H1 (cell line): ENCODE measurements at regions not wholly inside any gene's neighbourhood (a gene's known extent, or its start where the extent isn't known, plus 50 kb on each side); places are given as distances from the start of the nearest gene placed in this dataset.

Source experiments
- CTCF ChIA-PET: fragments of 300-600 bp; sonication (Branson Sonifier 250); formaldehyde crosslinking; loops from one replicate; lab custom pipeline; 2021; ENCODE audit not compliant: partially characterized antibody; lab: Charles Lee
- POLR2A ChIA-PET: fragments of 300-600 bp; sonication (Branson Sonifier 250); formaldehyde crosslinking; loops from one replicate; lab custom pipeline; 2021; ENCODE audit warnings: inconsistent platforms; ENCODE audit not compliant: partially characterized antibody; lab: Charles Lee
- DNase-seq, 2 experiments: peaks; one replicate each; pipeline versions ENCODE4 v3.0.0 to v3.0.0-alpha.2; 2010 to 2022; ENCODE audit warnings: low spot score in 2 of 2, low read depth in 1 of 2, mixed read lengths in 1 of 2
- FAIRE-seq: peaks from 2 replicates; lab custom pipeline; 2011; peaks lifted over from hg19 to GRCh38; lab: Jason Lieb, UNC
- H2AFZ ChIP-seq: 2 replicates; pipeline ENCODE4 v1.8.1; 2012; ENCODE audit warnings: low read length, inconsistent platforms
- H2AK5ac ChIP-seq: 2 replicates; pipeline ENCODE4 v1.6.1; 2013; ENCODE audit warnings: low read depth, low read length
- H2BK120ac ChIP-seq: replicated peaks from 2 replicates; pipeline ENCODE3; 2013; ENCODE audit warnings: low read depth, low read length, inconsistent platforms
- H2BK12ac ChIP-seq: 2 replicates; pipeline ENCODE4 v1.6.1; 2013; ENCODE audit warnings: low read depth, low read length
- H2BK15ac ChIP-seq: 2 replicates; pipeline ENCODE4 v1.6.1; 2013; ENCODE audit warnings: low read length
- H2BK20ac ChIP-seq: 2 replicates; pipeline ENCODE4 v1.6.1; 2013; ENCODE audit warnings: low read length
- H2BK5ac ChIP-seq: 2 replicates; pipeline ENCODE4 v1.6.1; 2013; ENCODE audit warnings: low read depth, low read length
- H3K14ac ChIP-seq: 2 replicates; pipeline ENCODE4 v1.6.1; 2013; ENCODE audit warnings: inconsistent platforms; ENCODE audit not compliant: insufficient read length
- H3K18ac ChIP-seq: 2 replicates; pipeline ENCODE4 v1.6.1; 2013; ENCODE audit warnings: low read length; ENCODE audit errors: extremely low read depth
- H3K23ac ChIP-seq: 2 replicates; pipeline ENCODE4 v1.6.1; 2013; ENCODE audit warnings: inconsistent platforms; ENCODE audit not compliant: insufficient read length
- H3K23me2 ChIP-seq: 2 replicates; pipeline ENCODE4 v1.6.1; 2013; ENCODE audit warnings: low read depth, low read length
- H3K27ac ChIP-seq: 2 replicates; pipeline ENCODE4 v1.6.1; 2011; ENCODE audit warnings: low read depth, low read length, inconsistent platforms
- H3K27me3 ChIP-seq, 4 experiments: replicated peaks in 1 of 4; 1 replicate in 1 of 4; 2 replicates in 3 of 4; pipeline versions ENCODE4 v1.6.1 to v1.8.1; 2011 to 2013; ENCODE audit warnings: low read length in 3 of 4, mild to moderate bottlenecking in 3 of 4, inconsistent platforms in 2 of 4, mixed read lengths in 2 of 4, moderate library complexity in 1 of 4; ENCODE audit not compliant: control insufficient read depth in 3 of 4, insufficient read depth in 3 of 4; ENCODE audit errors: extremely low read depth in 1 of 4
- H3K36me3 ChIP-seq, 4 experiments: 2 replicates each; pipeline versions ENCODE4 v1.6.1 to v1.8.1; 2011 to 2013; ENCODE audit warnings: mild to moderate bottlenecking in 4 of 4, low read length in 3 of 4, moderate library complexity in 2 of 4, control low read depth in 1 of 4, inconsistent platforms in 1 of 4; ENCODE audit not compliant: insufficient read depth in 4 of 4, control insufficient read depth in 2 of 4
- H3K4ac ChIP-seq: replicated peaks from 2 replicates; pipeline ENCODE3; 2013; ENCODE audit warnings: low read length, low read depth, mixed read lengths, inconsistent platforms; ENCODE audit not compliant: insufficient read length
- H3K4me1 ChIP-seq, 4 experiments: replicated peaks in 1 of 4; 1 replicate in 1 of 4; 2 replicates in 3 of 4; pipeline versions ENCODE4 v1.6.1 to v1.8.1; 2011 to 2013; ENCODE audit warnings: low read length in 3 of 4, inconsistent platforms in 2 of 4, mixed read lengths in 1 of 4; ENCODE audit not compliant: insufficient read depth in 4 of 4, control insufficient read depth in 3 of 4
- H3K4me2 ChIP-seq, 2 experiments: 2 replicates each; pipeline versions ENCODE4 v1.6.1 to v1.8.1; 2011 to 2013; ENCODE audit warnings: low read depth in 2 of 2, low read length in 2 of 2, control low read depth in 1 of 2, inconsistent platforms in 1 of 2, mild to moderate bottlenecking in 1 of 2; ENCODE audit not compliant: insufficient read depth in 1 of 2
- H3K4me3 ChIP-seq, 4 experiments: fragments of 200-600, 300-600 bp in 1 of 4; sonication (generic), shearing (Covaris generic), sonication (Bioruptor Twin) in 1 of 4; 2 replicates each; pipeline versions ENCODE4 v1.5.1 to v1.8.1; 2011 to 2016; ENCODE audit warnings: low read length in 4 of 4, low read depth in 3 of 4, control low read depth in 2 of 4, inconsistent platforms in 2 of 4, mild to moderate bottlenecking in 2 of 4, mixed read lengths in 1 of 4, moderate library complexity in 1 of 4; ENCODE audit not compliant: insufficient read depth in 2 of 4; ENCODE audit errors: extremely low read depth in 1 of 4
- H3K56ac ChIP-seq: replicated peaks from 2 replicates; pipeline ENCODE3; 2013; ENCODE audit warnings: low read depth, mild to moderate bottlenecking, mixed read lengths, low read length, inconsistent platforms; ENCODE audit not compliant: insufficient read length
- H3K79me1 ChIP-seq: 2 replicates; pipeline ENCODE4 v1.6.1; 2013; ENCODE audit warnings: low read depth, low read length, control low read depth
- H3K79me2 ChIP-seq, 2 experiments: 2 replicates each; pipeline versions ENCODE4 v1.6.1 to v1.8.1; 2012 to 2013; ENCODE audit warnings: low read length in 2 of 2, mild to moderate bottlenecking in 2 of 2, inconsistent platforms in 1 of 2; ENCODE audit not compliant: insufficient read depth in 2 of 2, control insufficient read depth in 1 of 2
- H3K9ac ChIP-seq, 4 experiments: replicated peaks in 1 of 4; 1 replicate in 1 of 4; 2 replicates in 3 of 4; pipeline versions ENCODE4 v1.6.1 to v1.8.1; 2011 to 2013; ENCODE audit warnings: low read depth in 3 of 4, low read length in 3 of 4, control low read depth in 2 of 4, mild to moderate bottlenecking in 2 of 4, moderate library complexity in 2 of 4, inconsistent platforms in 1 of 4; ENCODE audit errors: extremely low read depth in 1 of 4
- H3K9me3 ChIP-seq, 2 experiments: 2 replicates each; pipeline versions ENCODE4 v1.6.1 to v1.8.1; 2012 to 2013; ENCODE audit warnings: mild to moderate bottlenecking in 2 of 2, moderate library complexity in 2 of 2, control low read depth in 1 of 2, inconsistent platforms in 1 of 2, low read depth in 1 of 2, low read length in 1 of 2, mixed read lengths in 1 of 2; ENCODE audit not compliant: insufficient read depth in 2 of 2
- H4K20me1 ChIP-seq, 2 experiments: replicated peaks in 1 of 2; 2 replicates each; pipeline versions ENCODE3 to v1.8.1; 2011 to 2013; ENCODE audit warnings: inconsistent platforms in 2 of 2, low read length in 2 of 2, mild to moderate bottlenecking in 1 of 2; ENCODE audit not compliant: insufficient read depth in 2 of 2, control insufficient read depth in 1 of 2
- H4K5ac ChIP-seq: 2 replicates; pipeline ENCODE4 v1.6.1; 2013; ENCODE audit warnings: low read length, low read depth, mixed read lengths, inconsistent platforms; ENCODE audit not compliant: insufficient read length
- H4K8ac ChIP-seq: 2 replicates; pipeline ENCODE4 v1.8.0; 2013; ENCODE audit warnings: mild to moderate bottlenecking, moderate library complexity, low read length, inconsistent platforms; ENCODE audit not compliant: insufficient read depth; ENCODE audit errors: extremely low read depth
- H4K91ac ChIP-seq: replicated peaks from 2 replicates; pipeline ENCODE3; 2013; ENCODE audit warnings: low read length, mixed read lengths, inconsistent platforms; ENCODE audit not compliant: insufficient read length
- EGR1 ChIP-seq: IDR thresholded peaks from 2 replicates; pipeline ENCODE4 v1.6.1; 2011; ENCODE audit warnings: low read depth, low read length, borderline replicate concordance
- JUN ChIP-seq: IDR thresholded peaks from 2 replicates; pipeline ENCODE4 v1.6.1; 2011; ENCODE audit warnings: low read depth, mild to moderate bottlenecking, improper control_type of control experiment, low read length
- KDM4A ChIP-seq: IDR thresholded peaks from one replicate; pipeline ENCODE4 v1.7.1; 2012; ENCODE audit warnings: low read depth, mild to moderate bottlenecking, moderate library complexity, low read length, inconsistent platforms; ENCODE audit not compliant: severe bottlenecking
- SP2 ChIP-seq: IDR thresholded peaks from 2 replicates; pipeline ENCODE4 v1.6.1; 2012; ENCODE audit warnings: mild to moderate bottlenecking, low read length, inconsistent platforms

- no peak for TF ChIP-seq JUN
- TF ChIP-seq SP2, result no peak
- no peak for TF ChIP-seq KDM4A
- no peak for TF ChIP-seq EGR1
- CTCF ChIA-PET, result no interaction called here
Observed at GRCh38 chr13:86992251-86992650, 678.9 kb upstream of the SLITRK5 start.

More at GRCh38 chr13:86992251-86992650, 678.9 kb upstream of the SLITRK5 start:
- Histone ChIP-seq H2BK5ac (no peak overlapping the region), H2AK5ac (no peak overlapping the region), H3K56ac (no peak overlapping the region), H3K9ac (no peak overlapping the region), H3K4me1 (no peaks in the 10 kb centered on the region), H3K36me3 (no peaks in the 10 kb centered on the region), H2BK12ac (no peak overlapping the region), H4K91ac (no peak overlapping the region), H3K27me3 (no peaks in the 10 kb centered on the region), H2AFZ (no peak overlapping the region), H4K8ac (no peak overlapping the region), H3K9me3 (no peaks in the 10 kb centered on the region), H3K4ac (no peak overlapping the region), H3K14ac (no peak overlapping the region), H3K4me2 (no peak overlapping the region), H3K79me2 (no peaks in the 10 kb centered on the region), H2BK120ac (no peak overlapping the region), H2BK20ac (no peak overlapping the region), H4K5ac (no peak overlapping the region), H3K23me2 (no peaks in the 10 kb centered on the region), H3K18ac (no peak overlapping the region), H2BK15ac (no peak overlapping the region), H3K4me3 (no peak overlapping the region), H3K27ac (no peak overlapping the region), H3K23ac (no peak overlapping the region), H4K20me1 (no peaks in the 10 kb centered on the region), H3K79me1 (no peaks in the 10 kb centered on the region)
- POLR2A ChIA-PET, result no interaction called here
- DNase-seq, result no peak
- FAIRE-seq, result no peak
